GM12878 (cell line): ENCODE measurements at regions not wholly inside any gene's neighbourhood (a gene's known extent, or its start where the extent isn't known, plus 50 kb on each side); places are given as distances from the start of the nearest gene placed in this dataset.

Experiments
- ATAC-seq: fragments of 200-7000 bp; cut with Tn5 transposase; 3 replicates; pipeline ENCODE4 v1.9.1; 2020; ENCODE audit warnings: mild to moderate bottlenecking, moderate library complexity
- BruUV-seq: library from RNA; stranded (reverse); fragments of 400-500 nt; replicated peaks from 2 replicates; lab custom pipeline; 2021; lab: Mats Ljungman, UMichigan
- CTCF ChIA-PET: fragments of 300-600 bp; sonication (Branson Sonifier 250); formaldehyde crosslinking; extraction: SDS; loops from one replicate; lab custom pipeline; 2021; ENCODE audit warnings: inconsistent platforms; lab: Yijun Ruan, JAX
- POLR2A ChIA-PET: fragments of 350-600 bp; formaldehyde crosslinking; extraction: SDS; loops from one replicate; lab custom pipeline; 2021; ENCODE audit warnings: inconsistent platforms; lab: Charles Lee
- RAD21 ChIA-PET: fragments of 300-600 bp; sonication (Branson Sonifier 250); formaldehyde crosslinking; loops from one replicate; lab custom pipeline; 2023; ENCODE audit warnings: antibody characterized with exemption; ENCODE audit not compliant: unreplicated experiment; lab: Charles Lee
- SMC1A ChIA-PET: fragments of 300-600 bp; sonication (Branson Sonifier 250); formaldehyde crosslinking; loops from one replicate; lab custom pipeline; 2023; ENCODE audit not compliant: unreplicated experiment, uncharacterized antibody; lab: Charles Lee
- DNase-seq: peaks from one replicate; pipeline ENCODE4 v3.0.0-alpha.2; 2011; ENCODE audit warnings: low read depth, low spot score
- FAIRE-seq: peaks from 3 replicates; lab custom pipeline; 2011; peaks lifted over from hg19 to GRCh38; lab: Jason Lieb, UNC
- H2AFZ ChIP-seq: 2 replicates; pipeline ENCODE4 v1.6.0; 2011; ENCODE audit warnings: low read depth, low read length, control low read depth; ENCODE audit not compliant: control insufficient read depth
- H3K27ac ChIP-seq: 2 replicates; pipeline ENCODE4 v1.5.1; 2011; ENCODE audit warnings: control low read depth; ENCODE audit not compliant: control insufficient read depth, insufficient read depth
- H3K27me3 ChIP-seq, 2 experiments: replicated peaks in 1 of 2; 2 replicates each; pipeline versions ENCODE4 v1.6.0 to v1.6.1; 2011; ENCODE audit warnings: low read length in 1 of 2; ENCODE audit not compliant: control insufficient read depth in 2 of 2, insufficient read depth in 2 of 2
- H3K36me3 ChIP-seq, 2 experiments: 2 replicates each; pipeline ENCODE4 v1.5.1; 2011; ENCODE audit warnings: low read length in 1 of 2; ENCODE audit not compliant: control insufficient read depth in 2 of 2, insufficient read depth in 2 of 2
- H3K4me1 ChIP-seq: 2 replicates; pipeline ENCODE4 v1.6.1; 2011; ENCODE audit warnings: mild to moderate bottlenecking, low read length, moderate library complexity, mixed read lengths; ENCODE audit not compliant: control insufficient read depth, insufficient read depth
- H3K4me2 ChIP-seq: 2 replicates; pipeline ENCODE4 v1.6.0; 2011; ENCODE audit warnings: control low read depth; ENCODE audit not compliant: control insufficient read depth, insufficient read depth
- H3K4me3 ChIP-seq: fragments of 200-600 bp; sonication (generic); 2 replicates; pipeline ENCODE4 v1.5.1; 2016
- H3K79me2 ChIP-seq: 2 replicates; pipeline ENCODE4 v1.6.0; 2011; ENCODE audit warnings: low read length; ENCODE audit not compliant: control insufficient read depth, insufficient read depth
- H3K9ac ChIP-seq: 2 replicates; pipeline ENCODE4 v1.8.0; 2011; ENCODE audit warnings: low read length, control low read depth, mixed read lengths; ENCODE audit not compliant: control insufficient read depth, insufficient read depth
- H3K9me3 ChIP-seq: replicated peaks from 3 replicates; pipeline ENCODE4 v1.5.1; 2011; ENCODE audit warnings: mild to moderate bottlenecking, low read length; ENCODE audit not compliant: control insufficient read depth, insufficient read depth
- H4K20me1 ChIP-seq: 2 replicates; pipeline ENCODE4 v1.6.0; 2011; ENCODE audit not compliant: control insufficient read depth, insufficient read depth
- ASH2L ChIP-seq: fragments of 300-600, 200-600 bp; sonication (generic); IDR thresholded peaks from 2 replicates; pipeline ENCODE4 v1.6.1; 2017; ENCODE audit warnings: low read depth, mild to moderate bottlenecking, borderline replicate concordance
- NBN ChIP-seq: fragments of 450-650 bp; IDR thresholded peaks from 2 replicates; pipeline ENCODE4 v1.6.1; 2016
- SUZ12 ChIP-seq: fragments of 200-600 bp; sonication (generic); IDR thresholded peaks from one replicate; pipeline ENCODE4 v1.6.1; 2018; ENCODE audit warnings: antibody characterized with exemption, mild to moderate bottlenecking; ENCODE audit not compliant: unreplicated experiment
- YY1 ChIP-seq: IDR thresholded peaks from 2 replicates; pipeline ENCODE4 v1.6.1; 2011; ENCODE audit warnings: low read depth, mild to moderate bottlenecking, low read length
- WGBS: methylation state at CpG from one replicate; pipeline ENCODE4 v1.1.6; 2016; ENCODE audit warnings: low lambda C conversion rate; ENCODE audit not compliant: insufficient replicate concordance, insufficient coverage; ENCODE audit errors: missing lambda C conversion rate; 5-methylcytosine and 5-hydroxymethylcytosine counted together
- in situ Hi-C: fragments of 300-500 bp; cut with MboI; formaldehyde crosslinking; loops from 9 replicates; pipeline ENCODE4 v1.14.3; 2018; ENCODE audit warnings: mixed read lengths
- intact Hi-C: fragments of 100-400 bp; cut with micrococcal nuclease; formaldehyde crosslinking; loops from one replicate; pipeline ENCODE4 v1.14.2; 2022; ENCODE audit not compliant: unreplicated experiment

DNA sequence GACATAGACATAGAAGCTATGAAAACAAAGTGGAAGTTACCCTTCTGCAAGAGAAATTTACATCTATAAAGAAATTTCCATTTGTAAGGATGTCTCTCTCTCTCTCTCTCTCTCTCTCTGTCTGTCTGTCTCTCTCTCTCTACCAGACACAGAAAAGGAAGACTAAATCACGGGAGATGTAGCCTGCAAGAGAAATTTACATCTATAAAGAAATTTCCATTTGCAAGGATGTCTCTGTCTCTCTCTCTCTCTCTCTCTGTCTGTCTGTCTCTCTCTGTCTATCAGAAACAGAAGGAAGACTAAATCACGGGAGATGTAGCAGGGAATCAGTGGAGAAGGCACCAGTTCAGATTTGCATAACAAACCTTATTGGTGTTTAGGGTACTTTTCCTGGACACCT is 65.6 kb upstream of the CTSO start:
- H3K9me3 ChIP-seq, result no peaks in the 10 kb centered on the region
- no peaks in the 10 kb centered on the region; a peak in 2 of 4 replicates for H3K27me3 ChIP-seq
- ChIA-PET CTCF (interaction anchor here (0.7 to 0.8 kb wide), 2 partner anchors 94 to 228 kb away, joined by 3 read pairs; no protein-coding TSS in a partner anchor), RAD21 (interaction anchor here (1.2 kb wide), 1 partner anchor 19 kb away, joined by 3 read pairs; no protein-coding TSS in a partner anchor), SMC1A (no interaction called here), POLR2A (no interaction called here)
- no peak overlapping the region for H3K9ac ChIP-seq
- no peak for DNase-seq
- no peak for TF ChIP-seq NBN
- no peak for TF ChIP-seq ASH2L
- H3K4me1 ChIP-seq, result no peaks in the 10 kb centered on the region
- intact Hi-C loops (no loop called here), in situ Hi-C loops (no loop called here)
- H3K4me2 ChIP-seq, result no peak overlapping the region
- no peaks in the 10 kb centered on the region for H4K20me1 ChIP-seq
- no peaks in the 10 kb centered on the region for H3K36me3 ChIP-seq
- 7% methylated on average over 2 of the region's 2 CpGs for WGBS
- no peak overlapping the region for H2AFZ ChIP-seq
- H3K79me2 ChIP-seq, result no peaks in the 10 kb centered on the region
- no TSS peak for BruUV-seq
- no peak overlapping the region for H3K27ac ChIP-seq
- H3K4me3 ChIP-seq, result no peak overlapping the region
- peak; percentile 84 for FAIRE-seq
- ATAC-seq, result no peak

DNA sequence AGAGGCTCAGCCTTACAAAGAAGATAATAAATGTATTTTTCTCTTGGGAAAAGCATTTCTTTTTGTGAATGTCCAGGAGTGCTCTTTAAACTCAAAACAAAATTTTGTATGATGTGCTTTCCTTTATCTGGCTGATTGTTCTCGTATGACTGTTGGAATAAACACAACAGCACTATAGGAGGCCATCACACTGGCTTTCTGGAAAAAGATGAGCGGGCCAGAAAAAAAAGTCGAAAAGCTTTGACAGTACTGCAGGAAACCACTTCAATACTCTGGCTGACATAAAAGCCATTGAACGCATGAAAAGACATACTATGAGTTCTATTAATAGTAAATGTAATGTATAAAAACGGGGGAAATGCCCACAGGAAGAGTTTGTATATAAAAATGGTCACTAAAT is 64.7 kb upstream of the CTSO start:
- Histone ChIP-seq H3K4me1 (no peaks in the 10 kb centered on the region), H3K9ac (no peak overlapping the region), H3K27me3 (no peaks in the 10 kb centered on the region; a peak in 2 of 4 replicates), H3K79me2 (no peaks in the 10 kb centered on the region), H3K36me3 (no peaks in the 10 kb centered on the region), H4K20me1 (no peaks in the 10 kb centered on the region), H3K4me3 (no peak overlapping the region), H3K4me2 (no peak overlapping the region), H3K9me3 (no peaks in the 10 kb centered on the region), H2AFZ (no peak overlapping the region), H3K27ac (no peak overlapping the region)
- RAD21 ChIA-PET, result interaction anchor here (1.2 kb wide), 1 partner anchor 18 kb away, joined by 3 read pairs; no protein-coding TSS in a partner anchor
- intact Hi-C loops (no loop called here), in situ Hi-C loops (no loop called here)
- POLR2A ChIA-PET, result interaction anchor here (0.5 kb wide), 1 partner anchor 363 kb away, joined by 3 read pairs; no protein-coding TSS in a partner anchor
- no TSS peak for BruUV-seq
- CTCF ChIA-PET, result interaction anchor here (0.7 to 0.8 kb wide), 2 partner anchors 95 to 229 kb away, joined by 3 read pairs; no protein-coding TSS in a partner anchor
- SMC1A ChIA-PET, result interaction anchor here (0.7 kb wide), 1 partner anchor 1135 kb away, joined by 3 read pairs; no protein-coding TSS in a partner anchor
- no peak for TF ChIP-seq SUZ12
- no peak for TF ChIP-seq YY1
- ATAC-seq (no peak), FAIRE-seq (no peak), DNase-seq (no peak)
- WGBS, result 0% methylated on average over 5 of the region's 5 CpGs
